GM12878 (cell line): ENCODE measurements at regions not wholly inside any gene's neighbourhood (a gene's known extent, or its start where the extent isn't known, plus 50 kb on each side); places are given as distances from the start of the nearest gene placed in this dataset.

Experiments used
- ATAC-seq: fragments of 200-7000 bp; cut with Tn5 transposase; 3 replicates; pipeline ENCODE4 v1.9.1; 2020; ENCODE audit warnings: mild to moderate bottlenecking, moderate library complexity
- BruUV-seq: library from RNA; stranded (reverse); fragments of 400-500 nt; replicated peaks from 2 replicates; lab custom pipeline; 2021; lab: Mats Ljungman, UMichigan
- CTCF ChIA-PET: fragments of 300-600 bp; sonication (Branson Sonifier 250); formaldehyde crosslinking; extraction: SDS; loops from one replicate; lab custom pipeline; 2021; ENCODE audit warnings: inconsistent platforms; lab: Yijun Ruan, JAX
- POLR2A ChIA-PET: fragments of 350-600 bp; formaldehyde crosslinking; extraction: SDS; loops from one replicate; lab custom pipeline; 2021; ENCODE audit warnings: inconsistent platforms; lab: Charles Lee
- RAD21 ChIA-PET: fragments of 300-600 bp; sonication (Branson Sonifier 250); formaldehyde crosslinking; loops from one replicate; lab custom pipeline; 2023; ENCODE audit warnings: antibody characterized with exemption; ENCODE audit not compliant: unreplicated experiment; lab: Charles Lee
- SMC1A ChIA-PET: fragments of 300-600 bp; sonication (Branson Sonifier 250); formaldehyde crosslinking; loops from one replicate; lab custom pipeline; 2023; ENCODE audit not compliant: unreplicated experiment, uncharacterized antibody; lab: Charles Lee
- DNase-seq: peaks from one replicate; pipeline ENCODE4 v3.0.0-alpha.2; 2011; ENCODE audit warnings: low read depth, low spot score
- FAIRE-seq: peaks from 3 replicates; lab custom pipeline; 2011; peaks lifted over from hg19 to GRCh38; lab: Jason Lieb, UNC
- H2AFZ ChIP-seq: 2 replicates; pipeline ENCODE4 v1.6.0; 2011; ENCODE audit warnings: low read depth, low read length, control low read depth; ENCODE audit not compliant: control insufficient read depth
- H3K27ac ChIP-seq: 2 replicates; pipeline ENCODE4 v1.5.1; 2011; ENCODE audit warnings: control low read depth; ENCODE audit not compliant: control insufficient read depth, insufficient read depth
- H3K27me3 ChIP-seq, 2 experiments: replicated peaks in 1 of 2; 2 replicates each; pipeline versions ENCODE4 v1.6.0 to v1.6.1; 2011; ENCODE audit warnings: low read length in 1 of 2; ENCODE audit not compliant: control insufficient read depth in 2 of 2, insufficient read depth in 2 of 2
- H3K36me3 ChIP-seq, 2 experiments: 2 replicates each; pipeline ENCODE4 v1.5.1; 2011; ENCODE audit warnings: low read length in 1 of 2; ENCODE audit not compliant: control insufficient read depth in 2 of 2, insufficient read depth in 2 of 2
- H3K4me1 ChIP-seq: 2 replicates; pipeline ENCODE4 v1.6.1; 2011; ENCODE audit warnings: mild to moderate bottlenecking, low read length, moderate library complexity, mixed read lengths; ENCODE audit not compliant: control insufficient read depth, insufficient read depth
- H3K4me2 ChIP-seq: 2 replicates; pipeline ENCODE4 v1.6.0; 2011; ENCODE audit warnings: control low read depth; ENCODE audit not compliant: control insufficient read depth, insufficient read depth
- H3K4me3 ChIP-seq: fragments of 200-600 bp; sonication (generic); 2 replicates; pipeline ENCODE4 v1.5.1; 2016
- H3K79me2 ChIP-seq: 2 replicates; pipeline ENCODE4 v1.6.0; 2011; ENCODE audit warnings: low read length; ENCODE audit not compliant: control insufficient read depth, insufficient read depth
- H3K9ac ChIP-seq: 2 replicates; pipeline ENCODE4 v1.8.0; 2011; ENCODE audit warnings: low read length, control low read depth, mixed read lengths; ENCODE audit not compliant: control insufficient read depth, insufficient read depth
- H3K9me3 ChIP-seq: replicated peaks from 3 replicates; pipeline ENCODE4 v1.5.1; 2011; ENCODE audit warnings: mild to moderate bottlenecking, low read length; ENCODE audit not compliant: control insufficient read depth, insufficient read depth
- H4K20me1 ChIP-seq: 2 replicates; pipeline ENCODE4 v1.6.0; 2011; ENCODE audit not compliant: control insufficient read depth, insufficient read depth
- CBFB ChIP-seq: IDR thresholded peaks from 2 replicates; pipeline ENCODE4 v1.6.1; 2016; ENCODE audit warnings: antibody characterized with exemption, low read depth
- CHD1 ChIP-seq: IDR thresholded peaks from 2 replicates; pipeline ENCODE4 v1.6.1; 2012; ENCODE audit warnings: low read depth, low read length, improper control_type of control experiment
- CREB1 ChIP-seq: IDR thresholded peaks from 2 replicates; pipeline ENCODE4 v1.6.1; 2012; ENCODE audit warnings: low read depth, mild to moderate bottlenecking, inconsistent platforms
- IKZF1 ChIP-seq: fragments of 450-650 bp; conservative IDR thresholded peaks from 2 replicates; pipeline ENCODE4 v1.6.1; 2017; ENCODE audit warnings: antibody characterized with exemption, mild to moderate bottlenecking
- POLR2A ChIP-seq: IDR thresholded peaks from 2 replicates; pipeline ENCODE4 v1.6.1; 2011; ENCODE audit warnings: low read depth, mild to moderate bottlenecking, low read length
- POU2F2 ChIP-seq: IDR thresholded peaks from 3 replicates; pipeline ENCODE4 v1.6.1; 2011; ENCODE audit warnings: low read depth, mild to moderate bottlenecking, low read length, borderline replicate concordance
- RELA ChIP-seq: fragments of 450-650 bp; IDR thresholded peaks from 2 replicates; pipeline ENCODE4 v1.8.0; 2014; ENCODE audit warnings: borderline replicate concordance; ENCODE audit not compliant: partially characterized antibody
- RELB ChIP-seq: fragments of 450-650 bp; IDR thresholded peaks from 2 replicates; pipeline ENCODE4 v1.6.1; 2017; ENCODE audit warnings: low read depth, mild to moderate bottlenecking, moderate library complexity
- TBL1XR1 ChIP-seq: IDR thresholded peaks from 2 replicates; pipeline ENCODE4 v1.6.1; 2012; ENCODE audit warnings: low read depth, low read length, improper control_type of control experiment
- ZBTB33 ChIP-seq: fragments of 450-650 bp; IDR thresholded peaks from 2 replicates; pipeline ENCODE4 v1.6.1; 2017; ENCODE audit warnings: mild to moderate bottlenecking
- ZNF207 ChIP-seq: fragments of 450-650 bp; IDR thresholded peaks from 2 replicates; pipeline ENCODE4 v1.6.1; 2014; ENCODE audit warnings: antibody characterized with exemption, mild to moderate bottlenecking, borderline replicate concordance
- WGBS: methylation state at CpG from one replicate; pipeline ENCODE4 v1.1.6; 2016; ENCODE audit warnings: low lambda C conversion rate; ENCODE audit not compliant: insufficient replicate concordance, insufficient coverage; ENCODE audit errors: missing lambda C conversion rate; 5-methylcytosine and 5-hydroxymethylcytosine counted together
- in situ Hi-C: fragments of 300-500 bp; cut with MboI; formaldehyde crosslinking; loops from 9 replicates; pipeline ENCODE4 v1.14.3; 2018; ENCODE audit warnings: mixed read lengths
- intact Hi-C: fragments of 100-400 bp; cut with micrococcal nuclease; formaldehyde crosslinking; loops from one replicate; pipeline ENCODE4 v1.14.2; 2022; ENCODE audit not compliant: unreplicated experiment
- TF ChIP-seq, protein P1 (sequence below): IDR thresholded peaks from 2 replicates; pipeline ENCODE4 v1.6.1; 2012; ENCODE audit warnings: low read depth, low read length, improper control_type of control experiment

- Histone ChIP-seq H3K4me1 (peaks cover 3% of the 10 kb centered on the region; the same call in 1 of the 2 replicates), H3K36me3 (no peaks in the 10 kb centered on the region), H4K20me1 (no peaks in the 10 kb centered on the region)
- no peak for DNase-seq
- in situ Hi-C loops: no loop called here
- BruUV-seq: no TSS peak
- no peak for FAIRE-seq
- no peak for ATAC-seq
- TF ChIP-seq POU2F2 (no peak), TBL1XR1 (no peak), POLR2A (no peak), CREB1 (no peak), ZBTB33 (no peak), CHD1 (no peak), ZNF207 (no peak), RELB (no peak), CBFB (no peak), RELA (no peak), IKZF1 (no peak)
- TF ChIP-seq, protein P1, sequence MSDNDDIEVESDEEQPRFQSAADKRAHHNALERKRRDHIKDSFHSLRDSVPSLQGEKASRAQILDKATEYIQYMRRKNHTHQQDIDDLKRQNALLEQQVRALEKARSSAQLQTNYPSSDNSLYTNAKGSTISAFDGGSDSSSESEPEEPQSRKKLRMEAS: no peak
- TF ChIP-seq, all 136 proteins: peak for 0
- H3K27ac ChIP-seq: no peak overlapping the region
- no peaks in the 10 kb centered on the region for H3K79me2 ChIP-seq
- WGBS: 18% methylated on average over 3 of the region's 3 CpGs
- ChIA-PET POLR2A (no interaction called here), CTCF (no interaction called here), SMC1A (interaction anchor here (1.3 kb wide), 1 partner anchor 35 kb away, joined by 4 read pairs; no protein-coding TSS in a partner anchor), RAD21 (interaction anchor here (1.2 kb wide), 1 partner anchor 13 kb away, joined by 3 read pairs; no protein-coding TSS in a partner anchor)
- H3K9ac ChIP-seq: no peak overlapping the region
- intact Hi-C loops: no loop called here
- H3K4me3 ChIP-seq: no peak overlapping the region
- H3K9me3 ChIP-seq: no peaks in the 10 kb centered on the region; the same call in 1 of the 3 replicates
- H3K27me3 ChIP-seq: no peaks in the 10 kb centered on the region
- no peak overlapping the region for H2AFZ ChIP-seq
- H3K4me2 ChIP-seq: no peak overlapping the region
Measured at GRCh38 chr6:22199771-22200170, 97.1 kb downstream of the PRL start.
